GM12878 (cell line): ENCODE measurements at regions not wholly inside any gene's neighbourhood (a gene's known extent, or its start where the extent isn't known, plus 50 kb on each side); places are given as distances from the start of the nearest gene placed in this dataset.

Source experiments
- ATAC-seq: fragments of 200-7000 bp; cut with Tn5 transposase; 3 replicates; pipeline ENCODE4 v1.9.1; 2020; ENCODE audit warnings: mild to moderate bottlenecking, moderate library complexity
- BruUV-seq: library from RNA; stranded (reverse); fragments of 400-500 nt; replicated peaks from 2 replicates; lab custom pipeline; 2021; lab: Mats Ljungman, UMichigan
- CTCF ChIA-PET: fragments of 300-600 bp; sonication (Branson Sonifier 250); formaldehyde crosslinking; extraction: SDS; loops from one replicate; lab custom pipeline; 2021; ENCODE audit warnings: inconsistent platforms; lab: Yijun Ruan, JAX
- POLR2A ChIA-PET: fragments of 350-600 bp; formaldehyde crosslinking; extraction: SDS; loops from one replicate; lab custom pipeline; 2021; ENCODE audit warnings: inconsistent platforms; lab: Charles Lee
- RAD21 ChIA-PET: fragments of 300-600 bp; sonication (Branson Sonifier 250); formaldehyde crosslinking; loops from one replicate; lab custom pipeline; 2023; ENCODE audit warnings: antibody characterized with exemption; ENCODE audit not compliant: unreplicated experiment; lab: Charles Lee
- SMC1A ChIA-PET: fragments of 300-600 bp; sonication (Branson Sonifier 250); formaldehyde crosslinking; loops from one replicate; lab custom pipeline; 2023; ENCODE audit not compliant: unreplicated experiment, uncharacterized antibody; lab: Charles Lee
- DNase-seq: peaks from one replicate; pipeline ENCODE4 v3.0.0-alpha.2; 2011; ENCODE audit warnings: low read depth, low spot score
- FAIRE-seq: peaks from 3 replicates; lab custom pipeline; 2011; peaks lifted over from hg19 to GRCh38; lab: Jason Lieb, UNC
- H2AFZ ChIP-seq: 2 replicates; pipeline ENCODE4 v1.6.0; 2011; ENCODE audit warnings: low read depth, low read length, control low read depth; ENCODE audit not compliant: control insufficient read depth
- H3K27ac ChIP-seq: 2 replicates; pipeline ENCODE4 v1.5.1; 2011; ENCODE audit warnings: control low read depth; ENCODE audit not compliant: control insufficient read depth, insufficient read depth
- H3K27me3 ChIP-seq, 2 experiments: replicated peaks in 1 of 2; 2 replicates each; pipeline versions ENCODE4 v1.6.0 to v1.6.1; 2011; ENCODE audit warnings: low read length in 1 of 2; ENCODE audit not compliant: control insufficient read depth in 2 of 2, insufficient read depth in 2 of 2
- H3K36me3 ChIP-seq, 2 experiments: 2 replicates each; pipeline ENCODE4 v1.5.1; 2011; ENCODE audit warnings: low read length in 1 of 2; ENCODE audit not compliant: control insufficient read depth in 2 of 2, insufficient read depth in 2 of 2
- H3K4me1 ChIP-seq: 2 replicates; pipeline ENCODE4 v1.6.1; 2011; ENCODE audit warnings: mild to moderate bottlenecking, low read length, moderate library complexity, mixed read lengths; ENCODE audit not compliant: control insufficient read depth, insufficient read depth
- H3K4me2 ChIP-seq: 2 replicates; pipeline ENCODE4 v1.6.0; 2011; ENCODE audit warnings: control low read depth; ENCODE audit not compliant: control insufficient read depth, insufficient read depth
- H3K4me3 ChIP-seq: fragments of 200-600 bp; sonication (generic); 2 replicates; pipeline ENCODE4 v1.5.1; 2016
- H3K79me2 ChIP-seq: 2 replicates; pipeline ENCODE4 v1.6.0; 2011; ENCODE audit warnings: low read length; ENCODE audit not compliant: control insufficient read depth, insufficient read depth
- H3K9ac ChIP-seq: 2 replicates; pipeline ENCODE4 v1.8.0; 2011; ENCODE audit warnings: low read length, control low read depth, mixed read lengths; ENCODE audit not compliant: control insufficient read depth, insufficient read depth
- H3K9me3 ChIP-seq: replicated peaks from 3 replicates; pipeline ENCODE4 v1.5.1; 2011; ENCODE audit warnings: mild to moderate bottlenecking, low read length; ENCODE audit not compliant: control insufficient read depth, insufficient read depth
- H4K20me1 ChIP-seq: 2 replicates; pipeline ENCODE4 v1.6.0; 2011; ENCODE audit not compliant: control insufficient read depth, insufficient read depth
- BACH1 ChIP-seq: fragments of 450-650 bp; IDR thresholded peaks from 2 replicates; pipeline ENCODE4 v1.6.1; 2017; ENCODE audit warnings: mild to moderate bottlenecking, borderline replicate concordance
- CBX3 ChIP-seq: fragments of 200-600 bp; sonication (generic); IDR thresholded peaks from 2 replicates; pipeline ENCODE4 v1.6.1; 2016; ENCODE audit warnings: low read depth, borderline replicate concordance
- CREB1 ChIP-seq: IDR thresholded peaks from 2 replicates; pipeline ENCODE4 v1.6.1; 2012; ENCODE audit warnings: low read depth, mild to moderate bottlenecking, inconsistent platforms
- FOS ChIP-seq: IDR thresholded peaks from 3 replicates; pipeline ENCODE4 v1.6.1; 2011; ENCODE audit warnings: borderline replicate concordance; ENCODE audit not compliant: insufficient read length; ENCODE audit errors: extremely low read depth
- FOXK2 ChIP-seq: fragments of 450-650 bp; IDR thresholded peaks from 2 replicates; pipeline ENCODE4 v1.6.1; 2017; ENCODE audit warnings: mild to moderate bottlenecking, moderate library complexity
- MAX ChIP-seq: IDR thresholded peaks from 2 replicates; pipeline ENCODE4 v1.6.1; 2012; ENCODE audit warnings: low read depth, low read length, improper control_type of control experiment
- MYB ChIP-seq: fragments of 150-350 bp; IDR thresholded peaks from 2 replicates; pipeline ENCODE4 v1.6.1; 2014; ENCODE audit warnings: mild to moderate bottlenecking, low read depth, low read length, borderline replicate concordance
- POU2F2 ChIP-seq: IDR thresholded peaks from 3 replicates; pipeline ENCODE4 v1.6.1; 2011; ENCODE audit warnings: low read depth, mild to moderate bottlenecking, low read length, borderline replicate concordance
- RUNX3 ChIP-seq: IDR thresholded peaks from 2 replicates; pipeline ENCODE4 v1.6.1; 2012; ENCODE audit warnings: low read length, inconsistent platforms
- ZBTB11 ChIP-seq: fragments of 450-650 bp; formaldehyde crosslinking; IDR thresholded peaks from 2 replicates; pipeline ENCODE4 v1.5.0; 2022; ENCODE audit warnings: mild to moderate bottlenecking, missing genetic modification characterization
- ZBTB4 ChIP-seq: fragments of 450-650 bp; formaldehyde crosslinking; IDR thresholded peaks from 2 replicates; pipeline ENCODE4 v1.4.0; 2022; ENCODE audit warnings: mild to moderate bottlenecking, moderate library complexity
- WGBS: methylation state at CpG from one replicate; pipeline ENCODE4 v1.1.6; 2016; ENCODE audit warnings: low lambda C conversion rate; ENCODE audit not compliant: insufficient replicate concordance, insufficient coverage; ENCODE audit errors: missing lambda C conversion rate; 5-methylcytosine and 5-hydroxymethylcytosine counted together
- in situ Hi-C: fragments of 300-500 bp; cut with MboI; formaldehyde crosslinking; loops from 9 replicates; pipeline ENCODE4 v1.14.3; 2018; ENCODE audit warnings: mixed read lengths
- intact Hi-C: fragments of 100-400 bp; cut with micrococcal nuclease; formaldehyde crosslinking; loops from one replicate; pipeline ENCODE4 v1.14.2; 2022; ENCODE audit not compliant: unreplicated experiment
- TF ChIP-seq, protein P1 (sequence below): IDR thresholded peaks from 2 replicates; pipeline ENCODE4 v1.6.1; 2012; ENCODE audit warnings: low read depth, low read length, improper control_type of control experiment

DNA sequence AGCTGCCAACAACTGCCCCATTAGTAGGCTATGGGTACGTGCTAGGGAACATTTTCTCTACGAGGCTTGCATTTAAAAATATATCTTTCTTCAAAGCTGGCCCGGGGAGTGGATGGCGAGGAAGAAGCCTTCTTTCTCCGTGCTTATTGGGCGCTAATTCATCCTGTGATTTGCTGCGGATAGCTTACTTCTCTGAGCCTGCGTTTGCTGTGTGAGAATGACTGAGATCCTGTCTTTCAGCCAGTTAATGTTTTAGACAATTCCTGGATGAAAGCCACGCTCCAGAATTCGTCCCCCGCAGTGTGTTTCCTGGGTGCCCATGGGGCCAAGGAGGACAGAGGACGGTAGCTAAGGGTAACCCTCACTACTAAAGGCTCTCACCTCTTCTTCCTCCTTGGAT, 57.8 kb upstream of the TARBP1 start (continued):
- TF ChIP-seq, protein P1, sequence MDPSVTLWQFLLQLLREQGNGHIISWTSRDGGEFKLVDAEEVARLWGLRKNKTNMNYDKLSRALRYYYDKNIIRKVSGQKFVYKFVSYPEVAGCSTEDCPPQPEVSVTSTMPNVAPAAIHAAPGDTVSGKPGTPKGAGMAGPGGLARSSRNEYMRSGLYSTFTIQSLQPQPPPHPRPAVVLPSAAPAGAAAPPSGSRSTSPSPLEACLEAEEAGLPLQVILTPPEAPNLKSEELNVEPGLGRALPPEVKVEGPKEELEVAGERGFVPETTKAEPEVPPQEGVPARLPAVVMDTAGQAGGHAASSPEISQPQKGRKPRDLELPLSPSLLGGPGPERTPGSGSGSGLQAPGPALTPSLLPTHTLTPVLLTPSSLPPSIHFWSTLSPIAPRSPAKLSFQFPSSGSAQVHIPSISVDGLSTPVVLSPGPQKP = no peak
- no peak for TF ChIP-seq FOS
- TF ChIP-seq MYB = no peak

- no peaks in the 10 kb centered on the region for H3K36me3 ChIP-seq
- no peak overlapping the region for H2AFZ ChIP-seq
- no peaks in the 10 kb centered on the region for H3K9me3 ChIP-seq
- no peak overlapping the region for H3K27ac ChIP-seq
- RAD21 ChIA-PET = interaction anchor here (1.1 to 3.6 kb wide), 2 partner anchors 36 to 37 kb away, joined by 3 to 11 read pairs; no protein-coding TSS in a partner anchor
- DNase-seq (no peak), ATAC-seq (no peak), FAIRE-seq (no peak)
- H3K79me2 ChIP-seq = no peaks in the 10 kb centered on the region
- POLR2A ChIA-PET = no interaction called here
- H3K4me3 ChIP-seq = no peak overlapping the region
- in situ Hi-C loops (no loop called here), intact Hi-C loops (no loop called here)
- CTCF ChIA-PET = interaction anchor here (1.1 kb wide), 1 partner anchor 15 kb away, joined by 4 read pairs; no protein-coding TSS in a partner anchor
- H3K4me1 ChIP-seq = no peaks in the 10 kb centered on the region
- no peaks in the 10 kb centered on the region for H4K20me1 ChIP-seq
- H3K4me2 ChIP-seq = no peak overlapping the region
- no peaks in the 10 kb centered on the region for H3K27me3 ChIP-seq
- SMC1A ChIA-PET = interaction anchor here (1.6 kb wide), 1 partner anchor 10 kb away, joined by 6 read pairs; no protein-coding TSS in a partner anchor
- no peak overlapping the region for H3K9ac ChIP-seq
- WGBS = 66% methylated on average over 14 of the region's 14 CpGs
- no TSS peak for BruUV-seq
- no peak for TF ChIP-seq ZBTB11 (CRISPR knock-in tag)
- TF ChIP-seq CBX3 = no peak
- no peak for TF ChIP-seq ZBTB4 (CRISPR knock-in tag)
- no peak for TF ChIP-seq FOXK2
- no peak for TF ChIP-seq POU2F2
- no peak for TF ChIP-seq CREB1
- TF ChIP-seq MAX = no peak
- TF ChIP-seq BACH1 = no peak
- TF ChIP-seq RUNX3 = no peak
Observed at GRCh38 chr1:234535763-234536515, 57.0 kb upstream of the TARBP1 start.
